ENCODE measurements at regions not wholly inside any gene's neighbourhood (a gene's known extent, or its start where the extent isn't known, plus 50 kb on each side); places are given as distances from the start of the nearest gene placed in this dataset.

- TF ChIP-seq, protein P1, sequence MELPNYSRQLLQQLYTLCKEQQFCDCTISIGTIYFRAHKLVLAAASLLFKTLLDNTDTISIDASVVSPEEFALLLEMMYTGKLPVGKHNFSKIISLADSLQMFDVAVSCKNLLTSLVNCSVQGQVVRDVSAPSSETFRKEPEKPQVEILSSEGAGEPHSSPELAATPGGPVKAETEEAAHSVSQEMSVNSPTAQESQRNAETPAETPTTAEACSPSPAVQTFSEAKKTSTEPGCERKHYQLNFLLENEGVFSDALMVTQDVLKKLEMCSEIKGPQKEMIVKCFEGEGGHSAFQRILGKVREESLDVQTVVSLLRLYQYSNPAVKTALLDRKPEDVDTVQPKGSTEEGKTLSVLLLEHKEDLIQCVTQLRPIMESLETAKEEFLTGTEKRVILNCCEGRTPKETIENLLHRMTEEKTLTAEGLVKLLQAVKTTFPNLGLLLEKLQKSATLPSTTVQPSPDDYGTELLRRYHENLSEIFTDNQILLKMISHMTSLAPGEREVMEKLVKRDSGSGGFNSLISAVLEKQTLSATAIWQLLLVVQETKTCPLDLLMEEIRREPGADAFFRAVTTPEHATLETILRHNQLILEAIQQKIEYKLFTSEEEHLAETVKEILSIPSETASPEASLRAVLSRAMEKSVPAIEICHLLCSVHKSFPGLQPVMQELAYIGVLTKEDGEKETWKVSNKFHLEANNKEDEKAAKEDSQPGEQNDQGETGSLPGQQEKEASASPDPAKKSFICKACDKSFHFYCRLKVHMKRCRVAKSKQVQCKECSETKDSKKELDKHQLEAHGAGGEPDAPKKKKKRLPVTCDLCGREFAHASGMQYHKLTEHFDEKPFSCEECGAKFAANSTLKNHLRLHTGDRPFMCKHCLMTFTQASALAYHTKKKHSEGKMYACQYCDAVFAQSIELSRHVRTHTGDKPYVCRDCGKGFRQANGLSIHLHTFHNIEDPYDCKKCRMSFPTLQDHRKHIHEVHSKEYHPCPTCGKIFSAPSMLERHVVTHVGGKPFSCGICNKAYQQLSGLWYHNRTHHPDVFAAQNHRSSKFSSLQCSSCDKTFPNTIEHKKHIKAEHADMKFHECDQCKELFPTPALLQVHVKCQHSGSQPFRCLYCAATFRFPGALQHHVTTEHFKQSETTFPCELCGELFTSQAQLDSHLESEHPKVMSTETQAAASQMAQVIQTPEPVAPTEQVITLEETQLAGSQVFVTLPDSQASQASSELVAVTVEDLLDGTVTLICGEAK (IDR thresholded peaks at IDR 0.05; ENCODE audit: borderline replicate concordance) = no peak
- TF ChIP-seq ZNF24 (IDR thresholded peaks at IDR 0.05) (no peak), RFX5 (IDR thresholded peaks at IDR 0.05; ENCODE audit: low read depth, low read length) (no peak), CHD1 (IDR thresholded peaks at IDR 0.05; ENCODE audit: low read depth, low read length) (no peak), MYB (IDR thresholded peaks at IDR 0.05; ENCODE audit: borderline replicate concordance, low read depth, low read length) (no peak)
- TF ChIP-seq, protein P2, sequence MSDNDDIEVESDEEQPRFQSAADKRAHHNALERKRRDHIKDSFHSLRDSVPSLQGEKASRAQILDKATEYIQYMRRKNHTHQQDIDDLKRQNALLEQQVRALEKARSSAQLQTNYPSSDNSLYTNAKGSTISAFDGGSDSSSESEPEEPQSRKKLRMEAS (IDR thresholded peaks at IDR 0.05; ENCODE audit: low read depth, low read length) = no peak
Measured at GRCh38 chr10:117740691-117741222, 198.2 kb downstream of the EMX2 start (continued).

GRCh38 chr10:117741524-117741923, 199.0 kb downstream of the EMX2 start:
- SMC1A ChIA-PET (ENCODE audit: uncharacterized antibody, unreplicated experiment) = interaction anchor here (1.6 kb wide), 1 partner anchor 12 kb away, joined by 5 read pairs; no protein-coding TSS in a partner anchor
- BruUV-seq (replicated peaks) = no TSS peak
- FAIRE-seq = no peak

More at GRCh38 chr10:117741524-117741923, 199.0 kb downstream of the EMX2 start:
- Histone ChIP-seq H4K20me1 (ENCODE audit: control insufficient read depth, insufficient read depth) (no peaks in the 10 kb centered on the region), H3K4me3 (no peak overlapping the region), H3K79me2 (ENCODE audit: control insufficient read depth, insufficient read depth, low read length) (no peaks in the 10 kb centered on the region), H2AFZ (ENCODE audit: control insufficient read depth, low read depth, low read length) (no peak overlapping the region), H3K27ac (ENCODE audit: control insufficient read depth, insufficient read depth) (no peak overlapping the region), H3K27me3 (replicated peaks in 1 of 2; ENCODE audit: control insufficient read depth in 2 of 2, insufficient read depth in 2 of 2, low read length in 1 of 2) (peaks cover 0 to 2% of the 10 kb centered on the region in 2 experiments; a peak in 3 of 4 replicates), H3K4me1 (ENCODE audit: control insufficient read depth, insufficient read depth, low read length) (no peaks in the 10 kb centered on the region), H3K4me2 (ENCODE audit: control insufficient read depth, insufficient read depth) (no peak overlapping the region), H3K9me3 (replicated peaks; ENCODE audit: control insufficient read depth, insufficient read depth, low read length) (no peaks in the 10 kb centered on the region), H3K36me3 (ENCODE audit: control insufficient read depth in 2 of 2, insufficient read depth in 2 of 2, low read length in 1 of 2) (no peaks in the 10 kb centered on the region), H3K9ac (ENCODE audit: control insufficient read depth, insufficient read depth, low read length) (no peak overlapping the region)
- TF ChIP-seq CTCF (IDR thresholded peaks at IDR 0.05 in 2 of 3, conservative IDR thresholded peaks at IDR 0.05 in 1 of 3; ENCODE audit: control insufficient read depth in 2 of 3, extremely low read depth in 1 of 3, insufficient read depth in 1 of 3, low read depth in 3 of 3, low read length in 3 of 3) (peak in 1 of 3 experiments; percentile 40; a peak in 1 of 6 replicates), STAT1 (conservative IDR thresholded peaks at IDR 0.05) (no peak)
- POLR2A ChIA-PET = no interaction called here
- DNase-seq (ENCODE audit: low read depth, low spot score) (no peak), ATAC-seq (peak; percentile 42; the same call in 2 of the 3 replicates)
- in situ Hi-C loops (cut with MboI) (no loop called here), intact Hi-C loops (cut with micrococcal nuclease; ENCODE audit: unreplicated experiment) (no loop called here)
- RAD21 ChIA-PET (ENCODE audit: unreplicated experiment) = no interaction called here
- 0% methylated on average over 4 of the region's 4 CpGs for WGBS (ENCODE audit: insufficient coverage, insufficient replicate concordance, low lambda C conversion rate, missing lambda C conversion rate)
- CTCF ChIA-PET = interaction anchor here (1.4 kb wide), 1 partner anchor 16 kb away, joined by 3 read pairs; no protein-coding TSS in a partner anchor

Data from GM12878 (cell line).